Liver (tissue), 3 donors: ENCODE measurements at regions not wholly inside any gene's neighbourhood (a gene's known extent, or its start where the extent isn't known, plus 50 kb on each side); places are given as distances from the start of the nearest gene placed in this dataset.

Experiments used
- ATF3 ChIP-seq: IDR thresholded peaks from 2 replicates; pipeline ENCODE4 v1.6.1; 2016; ENCODE audit warnings: antibody characterized with exemption
- CTCF ChIP-seq: fragments of 150-350 bp; IDR thresholded peaks from 2 replicates; pipeline ENCODE4 v1.5.1; 2017; ENCODE audit warnings: improper control_type of control experiment, low read depth, low read length; ENCODE audit not compliant: missing input control
- FOXA1 ChIP-seq: IDR thresholded peaks from 2 replicates; pipeline ENCODE4 v1.6.1; 2016; ENCODE audit warnings: antibody characterized with exemption
- HNF4G ChIP-seq: IDR thresholded peaks from 2 replicates; pipeline ENCODE4 v1.6.1; 2016; ENCODE audit warnings: antibody characterized with exemption
- JUND ChIP-seq, 2 donors: IDR thresholded peaks; 2 replicates each; pipeline ENCODE4 v1.6.1; 2016; ENCODE audit warnings: antibody characterized with exemption in 2 of 2
- MAX ChIP-seq: IDR thresholded peaks from 2 replicates; pipeline ENCODE4 v1.6.1; 2016; ENCODE audit warnings: antibody characterized with exemption
- NR2F2 ChIP-seq: IDR thresholded peaks from 2 replicates; pipeline ENCODE4 v1.6.1; 2016; ENCODE audit warnings: antibody characterized with exemption
- RAD21 ChIP-seq, 2 donors: IDR thresholded peaks; 2 replicates each; pipeline ENCODE4 v1.6.1; 2016; ENCODE audit warnings: antibody characterized with exemption in 2 of 2, mild to moderate bottlenecking in 2 of 2
- RXRA ChIP-seq, 2 donors: IDR thresholded peaks; 2 replicates each; pipeline ENCODE4 v1.6.1; 2017 to 2018; ENCODE audit warnings: antibody characterized with exemption in 2 of 2, mild to moderate bottlenecking in 1 of 2
- YY1 ChIP-seq: IDR thresholded peaks from 2 replicates; pipeline ENCODE4 v1.6.1; 2016; ENCODE audit warnings: antibody characterized with exemption, mild to moderate bottlenecking
- TF ChIP-seq, protein P1 (sequence below): IDR thresholded peaks from 2 replicates; pipeline ENCODE4 v1.6.1; 2016; ENCODE audit warnings: antibody characterized with exemption, mild to moderate bottlenecking
- donor health status: healthy.
- donor health status: healthy.

DNA sequence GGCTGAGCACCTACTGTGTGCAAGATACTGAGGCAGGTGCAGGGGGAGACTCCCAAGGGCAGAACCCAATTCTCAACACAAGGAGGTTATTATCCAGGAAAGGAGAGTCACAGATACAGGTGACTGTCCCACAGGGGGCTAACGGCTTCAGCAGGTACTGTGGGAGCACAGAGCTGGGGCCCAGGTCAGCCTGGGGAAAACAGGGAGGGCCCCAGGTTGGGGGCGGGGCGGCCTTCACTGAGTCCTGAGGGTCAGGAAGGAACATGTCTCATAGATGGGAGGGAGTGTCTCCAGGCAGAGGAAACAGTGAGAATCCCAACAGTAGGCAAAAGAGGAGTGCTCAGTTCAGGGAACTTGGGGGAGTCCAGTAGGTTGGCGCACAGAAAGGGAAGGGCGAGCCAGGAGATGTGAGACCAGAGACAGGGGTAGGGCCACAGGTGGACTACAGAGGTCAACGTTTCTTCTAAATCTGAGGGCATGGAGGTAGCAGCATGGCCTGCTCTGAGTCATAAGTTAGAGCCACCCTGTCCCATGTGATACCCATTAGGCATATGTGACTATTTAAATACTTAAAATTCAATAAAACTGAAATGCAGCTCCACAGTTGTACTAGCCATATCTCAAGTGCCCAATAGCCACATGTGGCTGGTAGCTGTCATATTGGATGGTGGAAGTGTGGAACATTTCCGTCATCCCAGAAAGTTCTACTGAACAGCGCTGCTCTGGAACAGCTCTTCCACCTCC, 157.2 kb downstream of the TTC32 start:
- TF ChIP-seq MAX (no peak), CTCF (no peak), HNF4G (no peak), RAD21 (IDR thresholded peaks at IDR 0.05) (no peak), NR2F2 (no peak), ATF3 (no peak), RXRA (IDR thresholded peaks at IDR 0.05) (no peak), YY1 (no peak), FOXA1 (no peak), JUND (IDR thresholded peaks at IDR 0.05) (no peak)
- TF ChIP-seq, protein P1, sequence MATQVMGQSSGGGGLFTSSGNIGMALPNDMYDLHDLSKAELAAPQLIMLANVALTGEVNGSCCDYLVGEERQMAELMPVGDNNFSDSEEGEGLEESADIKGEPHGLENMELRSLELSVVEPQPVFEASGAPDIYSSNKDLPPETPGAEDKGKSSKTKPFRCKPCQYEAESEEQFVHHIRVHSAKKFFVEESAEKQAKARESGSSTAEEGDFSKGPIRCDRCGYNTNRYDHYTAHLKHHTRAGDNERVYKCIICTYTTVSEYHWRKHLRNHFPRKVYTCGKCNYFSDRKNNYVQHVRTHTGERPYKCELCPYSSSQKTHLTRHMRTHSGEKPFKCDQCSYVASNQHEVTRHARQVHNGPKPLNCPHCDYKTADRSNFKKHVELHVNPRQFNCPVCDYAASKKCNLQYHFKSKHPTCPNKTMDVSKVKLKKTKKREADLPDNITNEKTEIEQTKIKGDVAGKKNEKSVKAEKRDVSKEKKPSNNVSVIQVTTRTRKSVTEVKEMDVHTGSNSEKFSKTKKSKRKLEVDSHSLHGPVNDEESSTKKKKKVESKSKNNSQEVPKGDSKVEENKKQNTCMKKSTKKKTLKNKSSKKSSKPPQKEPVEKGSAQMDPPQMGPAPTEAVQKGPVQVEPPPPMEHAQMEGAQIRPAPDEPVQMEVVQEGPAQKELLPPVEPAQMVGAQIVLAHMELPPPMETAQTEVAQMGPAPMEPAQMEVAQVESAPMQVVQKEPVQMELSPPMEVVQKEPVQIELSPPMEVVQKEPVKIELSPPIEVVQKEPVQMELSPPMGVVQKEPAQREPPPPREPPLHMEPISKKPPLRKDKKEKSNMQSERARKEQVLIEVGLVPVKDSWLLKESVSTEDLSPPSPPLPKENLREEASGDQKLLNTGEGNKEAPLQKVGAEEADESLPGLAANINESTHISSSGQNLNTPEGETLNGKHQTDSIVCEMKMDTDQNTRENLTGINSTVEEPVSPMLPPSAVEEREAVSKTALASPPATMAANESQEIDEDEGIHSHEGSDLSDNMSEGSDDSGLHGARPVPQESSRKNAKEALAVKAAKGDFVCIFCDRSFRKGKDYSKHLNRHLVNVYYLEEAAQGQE: no peak
